Activated CD8-positive, alpha-beta T cell treated with anti-CD3 and anti-CD28 coated beads for 36 hours (primary cell): ENCODE measurements at regions not wholly inside any gene's neighbourhood (a gene's known extent, or its start where the extent isn't known, plus 50 kb on each side); places are given as distances from the start of the nearest gene placed in this dataset.

Experiments
- ATAC-seq: fragments of 200-7000 bp; cut with Tn5 transposase; one replicate; pipeline ENCODE4 v1.10.0; 2021; ENCODE audit warnings: mild to moderate bottlenecking, moderate library complexity
- CTCF ChIA-PET: fragments of 350-600 bp; sonication (Branson Sonifier 250); formaldehyde crosslinking; loops from one replicate; lab custom pipeline; 2021; ENCODE audit warnings: antibody characterized with exemption; lab: Charles Lee
- POLR2A ChIA-PET: fragments of 350-600 bp; sonication (Branson Sonifier 250); formaldehyde crosslinking; loops from one replicate; lab custom pipeline; 2021; ENCODE audit warnings: antibody characterized with exemption; lab: Charles Lee
- DNase-seq: peaks from one replicate; pipeline ENCODE4 v3.0.0-alpha.2; 2020
- H3K27ac Mint-ChIP-seq: one replicate; pipeline ENCODE4 v1.8.0; 2021; ENCODE audit warnings: mild to moderate bottlenecking, mixed read lengths
- H3K27me3 Mint-ChIP-seq: one replicate; pipeline ENCODE4 v1.8.0; 2021; ENCODE audit warnings: mixed read lengths
- H3K36me3 Mint-ChIP-seq: one replicate; pipeline ENCODE4 v1.8.0; 2021; ENCODE audit warnings: low read depth, mixed read lengths
- H3K4me1 Mint-ChIP-seq: one replicate; pipeline ENCODE4 v1.8.0; 2021; ENCODE audit warnings: low read depth, mixed read lengths
- H3K4me3 Mint-ChIP-seq: one replicate; pipeline ENCODE4 v1.8.0; 2021; ENCODE audit warnings: mild to moderate bottlenecking, moderate library complexity, mixed read lengths
- H3K9me3 Mint-ChIP-seq: one replicate; pipeline ENCODE4 v1.8.0; 2021; ENCODE audit warnings: mixed read lengths
- CTCF ChIP-seq: fragments of 200-600 bp; IDR thresholded peaks from one replicate; pipeline ENCODE4 v1.8.0; 2022; ENCODE audit warnings: antibody characterized with exemption, mild to moderate bottlenecking
- intact Hi-C: fragments of 100-400 bp; cut with micrococcal nuclease; formaldehyde crosslinking; loops from one replicate; pipeline ENCODE4 v1.10.0; 2022

DNA sequence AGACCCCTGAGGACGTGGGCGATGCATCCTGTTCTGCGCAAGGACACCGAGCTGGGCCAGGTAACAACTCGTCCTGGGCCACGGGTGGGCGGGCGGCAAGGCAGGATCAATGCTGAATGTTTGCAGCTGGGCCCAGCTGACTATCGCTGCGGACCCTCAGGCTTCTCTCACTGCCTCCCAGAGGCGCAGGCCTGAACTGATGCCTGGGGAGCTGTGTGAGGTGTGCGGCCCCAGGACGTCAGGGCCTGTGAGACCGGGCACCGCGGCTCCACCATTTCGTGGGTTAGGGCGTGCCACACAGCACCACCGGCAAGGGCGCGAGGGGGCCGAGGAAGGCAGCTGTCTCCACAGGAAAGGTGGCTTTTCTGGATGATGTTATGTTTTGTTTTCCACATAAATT lies 307.4 kb downstream of the NDUFA10 start:
- POLR2A ChIA-PET, result no interaction called here
- Mint-ChIP-seq H3K36me3 (no peaks in the 10 kb centered on the region), H3K4me1 (no peaks in the 10 kb centered on the region), H3K27ac (no peak overlapping the region), H3K27me3 (no peaks in the 10 kb centered on the region), H3K9me3 (peaks cover 13% of the 10 kb centered on the region), H3K4me3 (no peak overlapping the region)
- intact Hi-C loops, result no loop called here
- TF ChIP-seq CTCF, result no peak
- DNase-seq (no peak), ATAC-seq (no peak)
- CTCF ChIA-PET, result no interaction called here

DNA sequence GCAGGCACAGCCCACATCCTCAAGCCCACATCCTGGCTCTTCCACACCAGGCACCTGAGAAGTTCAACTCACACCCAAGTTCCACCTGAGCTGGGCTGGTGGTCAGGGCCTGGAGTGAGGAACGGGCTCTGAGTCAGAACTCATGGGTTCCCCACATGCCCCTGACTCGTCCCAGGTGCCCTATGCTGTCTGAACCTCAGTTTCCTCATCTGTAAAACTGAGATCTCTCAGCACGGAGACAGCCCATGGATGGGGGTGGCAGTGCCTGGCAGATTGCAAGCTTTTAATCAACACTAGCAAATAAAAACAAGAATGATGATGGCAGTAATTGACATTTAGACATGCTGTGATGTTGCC lies 307.8 kb downstream of the NDUFA10 start:
- DNase-seq (no peak), ATAC-seq (no peak)
- CTCF ChIA-PET, result no interaction called here
- intact Hi-C loops, result no loop called here
- Mint-ChIP-seq H3K27ac (no peak overlapping the region), H3K4me1 (no peaks in the 10 kb centered on the region), H3K36me3 (no peaks in the 10 kb centered on the region), H3K27me3 (no peaks in the 10 kb centered on the region), H3K9me3 (peaks cover 15% of the 10 kb centered on the region), H3K4me3 (no peak overlapping the region)
- TF ChIP-seq CTCF, result no peak
- POLR2A ChIA-PET, result no interaction called here

DNA sequence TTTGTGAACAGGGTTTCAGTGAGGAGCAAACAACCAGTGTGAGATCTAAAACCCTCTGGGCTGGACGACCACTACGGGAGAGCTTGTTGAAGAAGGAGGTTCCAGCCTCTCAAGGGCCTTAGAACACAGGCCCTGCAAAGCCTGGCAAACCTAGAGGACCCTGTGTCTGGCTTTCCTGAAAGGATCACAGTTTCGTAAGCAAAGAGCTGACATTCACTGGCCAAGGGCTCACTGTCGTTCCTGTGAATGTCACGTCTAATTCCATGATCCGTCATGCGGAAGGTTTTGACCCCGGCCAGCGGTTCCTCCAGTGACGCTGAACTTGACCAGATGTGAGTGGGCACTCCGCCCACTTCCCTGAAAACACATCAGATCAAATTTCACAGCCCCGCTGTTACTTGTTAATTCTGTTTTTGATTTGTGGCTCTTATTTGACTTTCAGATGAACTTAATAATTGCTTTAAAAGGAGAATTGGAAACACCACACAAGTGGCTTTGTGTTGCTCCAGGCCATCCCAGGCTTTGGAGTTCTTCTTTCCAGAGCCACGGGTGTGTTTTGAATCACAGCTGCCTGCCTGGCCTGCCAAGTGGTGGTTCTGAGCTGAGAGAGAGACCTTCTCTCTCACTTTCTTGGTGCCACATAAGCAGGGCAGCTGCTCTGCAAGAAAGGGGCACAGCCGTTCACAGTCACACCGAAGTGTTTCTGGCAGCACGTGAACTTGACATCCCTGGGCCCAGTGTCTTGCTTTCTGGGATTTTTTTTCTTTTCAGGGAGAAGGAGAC lies 308.4 kb downstream of the NDUFA10 start:
- ATAC-seq, result no peak
- no peak for TF ChIP-seq CTCF
- H3K27me3 Mint-ChIP-seq, result no peaks in the 10 kb centered on the region
- H3K9me3 Mint-ChIP-seq, result peaks cover 15% of the 10 kb centered on the region
- ChIA-PET CTCF (no interaction called here), POLR2A (no interaction called here)
- no peak for DNase-seq
- no peak overlapping the region for H3K27ac Mint-ChIP-seq
- intact Hi-C loops, result no loop called here
- no peaks in the 10 kb centered on the region for H3K36me3 Mint-ChIP-seq
- no peaks in the 10 kb centered on the region for H3K4me1 Mint-ChIP-seq
- H3K4me3 Mint-ChIP-seq, result no peak overlapping the region

- no peak overlapping the region for H3K4me3 Mint-ChIP-seq
- CTCF ChIA-PET, result no interaction called here
- no peak for TF ChIP-seq CTCF
- H3K4me1 Mint-ChIP-seq, result no peaks in the 10 kb centered on the region
- peaks cover under 1% of the 10 kb centered on the region for H3K27me3 Mint-ChIP-seq
- peaks cover 15% of the 10 kb centered on the region for H3K9me3 Mint-ChIP-seq
- no peak for ATAC-seq
- DNase-seq, result no peak
- H3K36me3 Mint-ChIP-seq, result no peaks in the 10 kb centered on the region
- intact Hi-C loops, result no loop called here
- H3K27ac Mint-ChIP-seq, result no peak overlapping the region
- POLR2A ChIA-PET, result no interaction called here
Measured at GRCh38 chr2:239716009-239716408, 309.1 kb downstream of the NDUFA10 start.

- POLR2A ChIA-PET, result no interaction called here
- no peak for TF ChIP-seq CTCF
- intact Hi-C loops, result no loop called here
- no peak overlapping the region for H3K27ac Mint-ChIP-seq
- CTCF ChIA-PET, result no interaction called here
- DNase-seq, result no peak
- no peaks in the 10 kb centered on the region for H3K4me1 Mint-ChIP-seq
- peaks cover 4% of the 10 kb centered on the region for H3K27me3 Mint-ChIP-seq
- no peak for ATAC-seq
- no peaks in the 10 kb centered on the region for H3K36me3 Mint-ChIP-seq
- H3K4me3 Mint-ChIP-seq, result no peak overlapping the region
- peaks cover 15% of the 10 kb centered on the region for H3K9me3 Mint-ChIP-seq
Measured at GRCh38 chr2:239715606-239716005, 309.5 kb downstream of the NDUFA10 start.
